Stimulated activated CD8-positive, alpha-beta memory T cell treated with anti-CD3 and anti-CD28 coated beads, Interleukin-15, amount 100 ng/mL, for 1 hour (primary cell): ENCODE measurements at regions not wholly inside any gene's neighbourhood (a gene's known extent, or its start where the extent isn't known, plus 50 kb on each side); places are given as distances from the start of the nearest gene placed in this dataset.

Source experiments
- DNase-seq: peaks from one replicate; pipeline ENCODE4 v3.0.0-alpha.2; 2020; ENCODE audit warnings: low read depth

DNA sequence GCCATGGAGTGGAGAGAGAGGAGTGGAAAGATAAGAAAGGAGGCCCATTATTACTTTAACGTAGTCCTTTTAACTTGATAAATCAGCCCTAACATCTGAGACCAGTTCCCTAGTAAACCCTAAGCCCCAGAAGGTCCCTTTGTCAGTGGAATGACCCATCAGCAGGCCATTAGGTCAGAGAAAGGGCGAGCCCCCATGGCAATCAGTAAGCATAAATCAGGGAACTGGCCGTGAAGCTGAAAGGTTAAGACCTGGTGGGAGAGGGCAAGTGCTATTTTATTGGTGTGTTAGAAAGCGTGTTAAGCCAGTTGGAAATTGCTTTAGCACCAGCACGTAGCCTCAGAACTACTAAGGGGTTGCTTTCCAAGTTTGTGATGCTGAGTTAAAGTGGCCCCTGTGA, 708.0 kb downstream of the BCL11B start:
- DNase-seq: no peak

DNA sequence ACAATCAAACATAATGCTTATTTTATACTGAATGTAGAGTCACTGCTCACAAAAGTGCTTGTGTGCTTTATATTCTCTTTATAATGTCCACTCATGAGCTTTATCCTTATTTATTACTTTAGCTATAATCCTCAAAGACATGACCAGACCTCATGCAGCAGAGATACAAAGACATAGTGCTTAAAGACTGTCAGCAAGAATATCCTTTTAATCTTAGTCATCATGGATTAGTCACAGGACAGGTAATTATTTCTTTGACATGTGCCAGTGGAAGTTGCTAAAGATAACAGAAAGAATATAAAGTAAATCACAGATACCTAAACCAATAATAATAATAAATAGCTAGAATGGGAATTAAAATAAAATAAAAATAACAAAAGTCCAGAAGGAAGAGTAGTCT, 707.5 kb downstream of the BCL11B start:
- no peak for DNase-seq

DNA sequence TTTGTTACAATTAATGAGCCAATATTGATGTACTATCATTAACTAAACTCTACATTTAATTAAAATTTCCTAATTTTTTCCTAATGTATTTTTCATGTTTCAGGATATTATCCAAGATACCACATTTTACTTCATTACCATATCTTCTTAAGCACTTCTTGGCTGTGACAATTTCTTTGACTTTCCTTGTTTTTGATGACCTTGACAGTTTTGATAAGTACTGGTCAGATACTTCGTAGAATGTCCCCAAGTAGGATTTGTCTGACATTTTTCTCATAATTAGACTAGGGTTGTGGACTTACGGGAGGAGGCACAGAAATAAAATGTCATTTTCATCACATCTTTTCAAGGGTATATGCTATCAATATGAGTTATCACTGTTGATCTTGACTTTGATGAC, 700.9 kb downstream of the BCL11B start:
- DNase-seq: no peak

DNA sequence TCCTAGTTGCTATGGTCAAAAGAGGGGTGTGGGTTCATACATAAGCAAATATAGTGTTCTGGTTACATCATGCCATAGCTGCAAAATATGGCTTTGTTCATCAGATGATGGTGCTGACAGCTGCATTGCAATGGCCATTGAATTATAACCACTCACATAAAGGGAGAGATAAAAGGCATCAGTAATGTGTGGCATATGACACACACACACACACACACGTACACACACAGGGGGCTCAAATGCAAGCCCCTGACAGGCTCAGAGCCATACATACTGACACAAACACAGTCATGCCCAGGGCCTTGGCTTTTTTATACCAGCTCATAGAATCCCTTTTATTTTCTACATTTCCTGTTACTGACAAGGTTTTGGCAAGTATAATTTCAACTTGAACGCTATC, 698.9 kb downstream of the BCL11B start:
- DNase-seq: no peak

DNA sequence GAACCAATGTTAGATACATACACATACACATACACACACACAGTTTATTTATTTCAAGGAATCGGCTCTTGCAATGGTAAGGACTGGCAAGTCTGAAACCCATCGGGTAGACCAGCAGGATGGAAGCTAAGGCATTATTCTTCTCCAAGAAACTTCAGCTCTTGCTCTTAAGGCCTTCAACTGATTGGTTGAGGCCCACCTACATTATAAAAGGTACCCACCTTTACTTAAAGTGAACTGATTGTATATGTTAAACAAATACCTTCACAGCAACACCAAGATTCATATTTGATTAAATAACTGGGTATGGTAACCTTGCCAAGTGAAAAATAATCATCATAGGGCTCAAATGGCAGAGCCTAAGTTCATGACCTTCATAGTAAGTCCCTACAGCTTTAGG, 695.5 kb downstream of the BCL11B start:
- DNase-seq: no peak

DNA sequence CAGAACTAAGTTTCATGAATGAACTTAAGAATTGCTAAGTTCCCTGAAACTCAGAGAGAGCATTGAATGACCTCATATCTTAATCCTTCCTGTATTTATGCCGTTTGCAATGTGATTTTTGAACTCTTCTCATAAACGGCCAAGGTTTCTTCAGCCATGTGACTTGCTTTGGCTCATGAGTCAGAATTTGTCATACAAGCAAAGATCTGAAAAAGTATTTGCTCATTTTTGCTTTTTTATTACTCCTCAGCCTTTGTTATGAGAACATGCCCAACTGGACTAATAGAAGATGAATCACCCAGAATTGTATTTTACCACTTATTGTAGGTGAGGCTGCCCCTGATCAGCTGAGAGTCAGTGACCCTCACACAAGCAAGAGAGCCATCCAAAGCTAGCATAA, 693.8 kb downstream of the BCL11B start:
- no peak for DNase-seq

DNA sequence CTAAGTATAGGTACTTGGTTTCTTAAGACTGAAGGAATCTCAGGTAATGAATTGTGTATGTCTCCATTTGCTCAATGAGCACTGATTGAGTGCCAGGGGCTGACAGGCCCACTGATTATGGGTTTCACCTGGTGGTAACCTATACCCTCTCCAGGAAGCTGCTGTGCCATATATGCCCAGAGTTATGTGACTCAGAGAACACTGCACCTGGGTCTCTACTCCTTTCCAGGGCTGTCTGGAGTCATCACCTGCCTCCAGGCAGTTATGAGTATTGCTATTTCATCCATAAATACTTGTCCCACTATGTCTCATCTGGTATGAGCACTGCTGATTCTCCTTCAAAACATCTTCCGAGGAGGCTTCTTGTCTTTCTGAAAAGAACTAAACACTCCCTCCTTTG, 692.9 kb downstream of the BCL11B start:
- DNase-seq: no peak

DNA sequence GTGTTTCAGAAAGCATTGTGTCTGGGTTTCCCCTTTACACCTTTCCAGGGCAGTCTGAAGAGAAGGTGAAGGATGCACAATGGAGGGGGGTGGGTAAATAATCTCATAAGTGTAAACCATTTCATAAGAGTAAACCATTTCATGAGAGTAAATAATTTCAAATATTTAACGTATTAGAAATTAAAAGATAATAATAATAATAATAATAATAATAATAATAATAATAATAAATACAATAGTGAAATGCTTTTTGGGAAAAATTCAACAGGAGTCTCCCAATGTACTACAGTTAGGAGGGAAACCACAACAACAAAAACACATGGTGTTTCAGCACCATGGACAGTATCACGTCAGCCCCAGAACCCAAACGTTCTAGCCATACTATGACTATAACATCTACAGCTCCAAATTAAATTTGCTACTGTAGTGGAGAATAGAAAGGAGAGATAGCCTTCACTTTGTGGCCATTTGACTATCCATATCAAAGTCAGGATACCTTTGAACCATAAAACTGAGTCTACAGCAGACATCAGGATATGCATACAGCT, 691.8 kb downstream of the BCL11B start:
- no peak for DNase-seq

DNA sequence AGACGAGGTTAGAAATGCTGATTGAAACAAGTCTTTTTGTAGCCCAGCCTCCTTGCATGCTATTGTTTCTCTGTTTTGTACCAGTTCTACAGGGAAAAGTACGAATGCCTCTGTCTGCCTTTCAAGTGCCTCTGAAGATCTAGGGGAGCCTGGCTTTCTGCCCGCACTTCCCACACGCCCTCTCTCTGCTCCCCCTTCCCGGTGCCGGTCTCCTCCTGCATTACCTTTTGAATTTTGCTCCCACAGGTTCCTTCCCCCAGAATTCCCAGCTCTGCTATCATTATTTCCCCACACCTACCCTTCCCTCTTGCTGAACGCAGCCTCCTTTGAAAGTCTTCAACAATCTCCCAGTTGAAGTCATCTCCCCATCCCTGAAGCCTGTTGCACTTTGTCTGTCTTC, 689.7 kb downstream of the BCL11B start:
- DNase-seq: no peak

DNA sequence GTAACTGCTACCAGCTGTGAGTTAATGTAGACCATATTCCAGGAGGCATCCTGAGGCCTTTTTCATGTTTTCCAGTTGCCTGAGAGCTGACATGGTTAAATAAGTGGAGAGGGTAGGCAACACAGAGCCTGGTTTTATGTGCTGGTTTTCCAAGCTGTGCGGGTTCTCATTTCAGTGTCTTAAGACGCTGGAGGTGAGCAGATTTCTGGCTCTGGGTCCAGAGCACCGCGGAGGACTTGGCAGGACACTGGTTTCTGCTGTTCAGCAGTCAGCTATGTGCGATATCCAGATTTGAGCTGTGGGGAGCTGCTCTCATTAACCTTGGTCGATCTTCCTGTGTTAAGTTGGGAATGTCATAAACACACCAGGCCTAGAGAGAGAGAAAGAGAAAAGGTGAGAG, 680.8 kb downstream of the BCL11B start:
- no peak for DNase-seq

DNA sequence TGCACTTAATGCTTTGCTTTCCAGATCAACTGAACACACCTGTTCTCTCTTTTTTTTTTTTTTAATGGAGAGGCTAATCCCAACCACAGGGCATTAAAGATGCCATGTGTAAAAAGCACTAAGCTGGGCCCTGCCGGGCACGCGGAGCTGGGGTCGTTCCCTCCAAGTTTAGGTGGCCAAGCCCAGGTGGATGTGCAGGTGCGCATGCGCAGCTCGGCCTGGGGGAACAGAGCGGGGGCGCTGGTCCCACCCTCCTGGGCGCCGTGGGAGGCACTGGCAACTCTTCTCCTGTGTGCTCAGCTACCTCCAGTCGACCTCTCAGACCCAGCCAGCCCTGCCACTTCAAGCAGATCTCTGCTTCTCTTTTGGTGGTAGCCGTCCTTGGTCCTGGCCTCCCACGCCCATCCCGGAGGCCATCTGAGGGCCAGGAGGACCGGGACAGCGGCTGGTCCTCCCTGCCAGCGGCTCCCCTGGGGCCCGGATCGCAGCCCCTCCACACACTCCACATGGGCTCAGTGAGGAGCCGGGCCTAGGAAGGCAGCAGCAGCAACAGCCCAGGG, 679.3 kb downstream of the BCL11B start:
- no peak for DNase-seq

DNA sequence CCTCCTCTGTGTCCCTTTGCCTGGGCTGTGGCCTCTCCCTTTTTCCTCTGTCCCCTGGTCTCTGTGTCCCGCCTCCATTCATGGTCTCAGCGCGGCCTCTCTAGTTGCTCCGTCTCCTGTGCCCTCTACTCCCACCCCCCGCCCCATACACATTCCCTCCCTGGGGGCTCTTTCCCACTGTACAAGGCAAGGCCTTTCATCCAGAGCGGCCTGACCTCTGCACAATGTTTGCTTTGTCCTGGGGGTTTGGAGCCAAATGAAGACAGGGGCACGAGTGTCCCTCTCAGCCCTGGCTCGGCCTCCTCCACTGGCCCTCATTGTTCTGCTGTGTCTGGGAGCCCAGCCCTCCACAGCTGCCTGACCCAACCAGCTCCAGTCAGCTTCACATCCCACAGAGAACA, 678.6 kb downstream of the BCL11B start:
- DNase-seq: no peak

DNA sequence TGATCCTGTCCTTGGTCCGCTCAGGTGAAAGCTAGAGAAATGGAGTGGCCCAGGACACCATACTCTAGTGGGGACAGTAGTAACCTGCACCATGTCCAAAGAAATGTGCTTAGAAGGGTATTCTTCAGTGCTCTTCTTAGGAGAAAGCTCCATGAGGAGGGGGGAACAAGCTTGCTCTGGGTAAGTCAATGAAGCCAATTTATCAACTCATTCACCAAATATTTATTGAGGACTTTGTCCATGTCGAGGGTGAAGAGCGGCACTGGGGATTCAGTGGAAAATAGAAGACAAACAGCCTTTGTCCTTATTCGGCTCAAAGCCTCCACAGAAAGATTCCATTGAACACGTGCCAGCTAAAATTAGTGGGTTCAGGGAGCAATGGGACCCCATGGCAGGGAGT, 677.8 kb downstream of the BCL11B start:
- DNase-seq: no peak

DNA sequence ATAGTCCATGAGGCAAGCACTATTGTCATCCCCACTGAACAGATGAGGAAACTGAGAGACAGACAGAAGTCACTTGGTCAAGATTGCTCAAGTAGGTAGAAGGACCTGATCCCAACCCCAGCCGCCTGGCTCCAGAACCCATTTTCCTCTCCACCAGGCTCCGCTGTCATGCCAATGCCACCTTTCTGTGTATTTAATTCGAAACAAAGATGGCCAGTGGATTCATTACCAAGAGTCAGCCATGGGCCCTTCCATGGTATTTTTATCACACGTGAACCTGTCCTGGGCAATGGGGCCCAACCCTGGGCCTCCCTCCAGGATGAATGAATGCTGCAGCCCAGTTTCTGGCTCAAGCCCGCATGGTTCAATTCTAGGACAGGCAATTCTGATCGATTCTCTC, 673.4 kb downstream of the BCL11B start:
- no peak for DNase-seq

DNA sequence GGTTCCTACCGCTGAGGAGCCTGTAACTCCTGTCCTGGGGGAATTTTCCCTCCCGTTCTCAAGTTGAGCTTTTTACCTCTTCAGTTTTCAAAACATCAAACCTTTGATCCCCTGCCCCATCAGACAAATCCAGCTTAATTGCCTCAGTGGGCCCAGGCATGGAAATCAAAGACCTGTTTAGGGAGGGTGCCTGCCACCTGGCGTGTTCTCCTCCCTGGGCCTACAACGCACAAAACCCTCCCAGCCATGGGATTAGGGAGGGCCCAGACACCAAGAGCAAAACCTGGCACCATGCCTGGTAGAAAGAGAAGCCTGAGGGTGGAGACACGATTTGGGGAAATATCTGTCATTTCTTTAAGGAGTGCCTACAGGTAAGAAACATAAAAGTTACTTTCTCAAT, 672.9 kb downstream of the BCL11B start:
- DNase-seq: no peak

DNA sequence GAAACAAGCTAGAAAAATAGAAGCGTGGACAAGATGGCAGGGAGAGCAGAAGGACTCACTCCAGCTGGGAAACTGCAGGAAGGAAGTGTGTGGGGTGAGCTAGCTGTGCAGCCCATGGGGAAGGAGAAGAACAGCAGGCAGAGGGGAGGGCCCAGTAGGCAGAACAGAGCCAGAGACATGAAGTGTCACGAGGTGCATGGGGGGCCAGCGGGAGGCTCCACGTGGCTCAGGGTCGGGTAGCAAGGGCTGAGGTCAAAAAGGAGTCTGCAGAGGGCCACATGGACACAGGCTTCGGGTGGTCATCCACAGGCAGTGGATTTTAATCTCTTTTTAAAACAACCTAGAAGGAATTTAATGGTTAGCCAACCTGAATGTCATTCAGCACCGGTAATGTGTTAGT, 669.0 kb downstream of the BCL11B start:
- no peak for DNase-seq

DNA sequence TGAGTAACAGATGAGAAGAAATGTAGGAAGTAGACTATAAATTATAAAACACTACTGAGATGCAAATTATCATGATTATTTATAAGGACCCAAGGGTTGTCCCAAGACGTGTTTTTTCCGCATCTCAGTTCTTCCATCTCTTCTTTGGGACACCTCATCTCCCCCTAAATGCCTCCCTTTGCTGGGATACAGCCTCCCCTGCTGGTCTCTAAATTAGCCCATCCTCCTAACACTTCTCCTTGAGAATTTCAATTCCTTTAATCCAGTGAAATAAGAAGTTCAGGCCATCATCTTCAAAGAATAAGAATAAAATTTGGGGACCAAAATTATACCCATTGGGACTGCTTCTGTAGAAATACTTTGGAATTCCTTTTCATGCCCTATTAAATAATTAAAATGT, 667.0 kb downstream of the BCL11B start:
- no peak for DNase-seq

DNA sequence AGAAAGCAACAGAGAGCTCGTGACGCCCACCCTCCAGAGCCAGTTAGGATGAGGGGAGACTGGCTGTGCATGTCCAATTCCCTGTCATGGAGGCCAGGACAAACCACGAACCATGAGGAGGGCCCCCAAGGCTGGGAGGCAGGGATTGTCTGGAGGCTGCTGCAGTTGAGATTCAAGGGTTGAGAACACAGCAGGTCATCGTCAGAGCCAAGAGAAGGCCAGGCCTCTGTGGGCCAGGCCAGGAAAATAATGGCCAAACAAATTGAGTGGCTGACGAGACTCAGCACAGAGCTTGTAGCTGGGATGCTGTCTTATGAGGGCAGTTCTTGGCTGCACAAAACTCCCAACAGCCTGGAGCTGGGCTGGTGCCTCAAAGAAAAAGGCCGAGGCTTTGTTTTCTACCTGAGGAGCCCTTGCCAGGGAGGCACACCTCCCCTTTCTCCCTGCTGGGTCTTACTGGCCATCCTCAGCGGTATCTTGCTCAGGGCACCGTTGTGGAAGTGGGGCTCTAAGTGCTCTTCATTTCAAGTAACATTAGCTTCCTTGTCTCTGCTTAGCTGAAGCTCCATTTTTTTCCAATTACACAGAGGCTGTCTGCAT, 665.9 kb downstream of the BCL11B start:
- no peak for DNase-seq

DNA sequence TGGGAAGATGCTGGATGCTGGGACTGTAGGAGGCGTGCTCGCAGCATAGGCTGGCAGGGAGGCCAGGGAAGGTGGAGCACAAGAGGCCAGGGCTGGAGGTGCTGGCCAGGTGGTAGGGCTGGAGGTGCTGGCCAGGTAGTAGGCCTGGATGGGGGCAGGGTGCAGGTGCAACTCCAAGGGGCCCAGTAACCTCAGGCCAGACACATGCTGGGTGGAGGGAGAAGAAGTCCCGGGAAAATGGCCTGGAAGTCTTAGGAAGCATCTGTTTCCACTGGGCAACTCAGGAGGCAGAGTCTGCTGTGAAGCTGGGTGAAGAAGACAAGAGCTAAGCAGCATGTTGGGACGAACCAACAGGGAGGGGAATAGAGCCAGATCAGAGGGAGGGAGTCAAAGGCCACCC, 665.2 kb downstream of the BCL11B start:
- DNase-seq: no peak

DNA sequence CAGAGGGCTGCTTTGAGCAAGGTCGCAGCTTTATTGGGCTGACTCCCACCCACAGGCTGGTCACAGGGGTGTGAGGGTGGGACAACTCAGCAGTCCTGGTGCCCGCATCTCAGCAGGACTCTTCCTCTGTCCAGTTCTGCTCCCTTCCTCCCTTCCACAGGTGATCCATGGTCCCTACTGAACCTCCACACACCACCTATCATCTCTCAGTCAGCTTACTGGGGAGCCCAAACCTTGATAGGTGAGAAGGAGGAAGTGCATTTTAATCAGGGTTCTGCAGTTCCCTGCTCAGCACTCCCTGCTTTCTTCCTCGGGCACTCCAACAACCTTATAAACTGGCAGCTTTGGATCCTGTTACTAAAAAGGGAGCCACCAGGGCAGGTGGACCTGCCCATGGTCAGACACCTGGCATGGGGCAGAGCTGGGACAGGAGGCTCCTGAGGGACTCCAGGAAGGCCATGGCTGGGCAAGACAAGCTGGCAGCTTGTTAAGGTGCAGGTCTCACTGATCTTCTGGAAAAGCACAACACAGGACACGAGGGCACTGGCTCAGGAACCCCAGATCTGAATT, 664.6 kb downstream of the BCL11B start:
- no peak for DNase-seq

DNA sequence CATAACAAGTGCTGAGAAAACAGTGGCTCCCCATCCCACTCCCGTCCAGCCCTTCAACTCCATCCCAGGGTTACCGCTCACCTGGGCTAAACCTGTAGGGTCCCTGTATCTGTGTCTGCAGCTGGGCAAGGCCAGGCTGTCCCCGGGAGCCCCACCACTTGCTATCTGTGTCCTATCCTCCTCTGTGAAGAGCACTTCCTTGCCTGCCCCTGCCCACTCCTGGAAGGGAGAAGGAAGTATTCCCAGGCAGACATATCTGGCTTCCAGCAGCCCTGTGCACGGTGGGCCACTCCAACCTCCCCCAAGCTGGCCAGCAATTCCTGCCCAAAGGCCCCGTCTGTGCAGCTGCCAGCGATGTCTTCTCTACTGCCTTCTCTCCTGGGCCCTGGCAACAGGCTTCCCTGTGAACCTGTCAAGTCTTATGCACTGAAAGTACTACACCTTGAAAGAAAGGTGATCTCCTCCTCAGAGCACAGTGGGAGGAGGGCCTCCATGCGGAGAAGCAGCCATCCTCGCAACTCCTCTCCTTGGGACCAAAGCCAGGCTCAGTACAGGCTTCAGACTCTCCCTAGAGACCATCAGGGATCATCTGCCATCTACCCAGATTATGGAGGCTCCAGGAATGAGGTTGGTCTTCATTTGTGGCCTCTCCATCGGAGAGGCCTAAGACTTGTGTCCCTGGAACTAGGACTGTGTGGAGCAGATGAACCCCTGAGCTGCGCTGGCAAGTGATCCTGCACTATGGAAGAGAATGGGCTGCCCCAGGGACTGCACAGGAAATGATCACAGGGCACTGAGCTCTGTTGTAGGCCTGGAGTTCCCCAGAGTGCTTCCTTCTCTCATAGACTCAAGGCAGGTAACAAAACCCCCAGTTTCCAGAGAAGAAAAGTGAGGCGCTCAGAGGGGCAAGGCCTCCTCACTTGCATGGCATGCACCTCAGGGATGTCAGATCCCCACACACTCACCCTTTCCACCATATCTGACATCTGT, 663.6 kb downstream of the BCL11B start:
- DNase-seq: no peak

DNA sequence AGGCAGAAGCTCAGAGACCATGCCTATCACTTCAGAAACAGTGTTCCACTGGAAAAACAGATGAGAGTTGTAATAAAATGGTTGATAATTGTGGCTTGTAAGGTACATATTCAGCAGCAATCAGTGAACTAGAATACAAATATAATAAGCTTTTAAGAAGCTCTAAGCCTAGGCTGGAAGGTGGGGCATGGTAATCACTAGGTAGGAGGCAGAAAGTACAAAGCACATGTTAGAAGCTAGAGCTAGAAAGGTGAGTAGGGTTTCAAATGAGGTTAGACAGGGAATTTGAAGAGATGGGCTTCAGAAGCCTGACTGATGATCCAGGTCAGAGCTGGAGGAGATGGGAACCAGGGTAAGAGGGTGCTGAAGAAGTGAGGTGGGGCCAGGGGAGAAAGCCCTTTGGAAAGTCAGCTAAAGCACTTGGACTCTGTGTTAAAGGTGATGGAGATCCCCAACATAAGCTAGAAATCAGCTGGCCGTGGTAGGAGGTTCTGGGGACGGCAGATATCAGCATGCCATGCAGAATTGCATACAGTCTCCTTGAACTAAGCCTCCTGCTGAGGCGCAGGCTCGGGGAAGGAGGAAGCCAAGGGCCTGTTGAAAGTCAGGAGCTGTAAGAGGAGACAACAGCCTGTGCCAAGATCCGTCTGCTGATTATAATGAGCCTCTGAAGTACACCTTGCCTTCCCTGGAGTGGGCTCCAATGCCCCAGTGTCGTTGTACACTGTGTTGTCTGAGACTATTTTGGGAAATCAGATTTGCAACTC, 659.4 kb downstream of the BCL11B start:
- DNase-seq: no peak
